NAMALWA (cell line): ENCODE measurements at regions not wholly inside any gene's neighbourhood (a gene's known extent, or its start where the extent isn't known, plus 50 kb on each side); places are given as distances from the start of the nearest gene placed in this dataset.

ENCODE experiments used
- DNase-seq: peaks from one replicate; pipeline ENCODE4 v3.0.0-alpha.2; 2015; ENCODE audit warnings: low spot score

DNA sequence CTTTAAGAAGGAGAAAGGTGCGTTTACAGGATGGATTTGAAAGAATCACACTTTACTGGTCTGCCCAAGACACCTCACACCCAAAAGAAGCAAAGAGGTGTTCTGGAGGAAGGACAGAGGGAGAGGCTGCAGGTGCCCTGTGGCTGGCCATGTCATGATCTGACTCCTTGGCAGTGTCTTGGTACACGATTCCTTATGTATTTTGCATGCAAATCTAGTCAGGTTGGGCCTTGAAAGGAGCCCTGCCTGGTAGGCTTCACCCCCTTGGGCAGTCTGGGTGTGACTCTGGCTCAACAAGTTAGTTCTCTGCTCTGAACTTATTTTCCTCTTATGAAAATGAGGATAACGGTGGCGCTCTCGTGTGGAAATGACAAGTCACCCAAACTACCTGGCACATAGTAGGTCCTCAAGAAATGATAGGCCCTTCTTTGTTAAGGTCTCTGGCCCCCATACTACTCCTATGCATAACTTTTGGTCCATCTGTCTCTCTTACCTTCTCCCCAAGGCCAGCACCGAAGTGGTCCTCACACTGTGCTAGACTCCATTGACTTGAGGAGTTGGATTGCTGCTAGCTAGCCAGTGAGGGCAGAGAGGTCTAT is 212.5 kb downstream of the SEMA6A start:
- no peak for DNase-seq

GRCh38 chr5:116361171-116361967 is 213.3 kb downstream of the SEMA6A start:
- no peak for DNase-seq

- DNase-seq, result no peak
Measured at GRCh38 chr5:116360008-116360853, 214.4 kb downstream of the SEMA6A start.

DNA sequence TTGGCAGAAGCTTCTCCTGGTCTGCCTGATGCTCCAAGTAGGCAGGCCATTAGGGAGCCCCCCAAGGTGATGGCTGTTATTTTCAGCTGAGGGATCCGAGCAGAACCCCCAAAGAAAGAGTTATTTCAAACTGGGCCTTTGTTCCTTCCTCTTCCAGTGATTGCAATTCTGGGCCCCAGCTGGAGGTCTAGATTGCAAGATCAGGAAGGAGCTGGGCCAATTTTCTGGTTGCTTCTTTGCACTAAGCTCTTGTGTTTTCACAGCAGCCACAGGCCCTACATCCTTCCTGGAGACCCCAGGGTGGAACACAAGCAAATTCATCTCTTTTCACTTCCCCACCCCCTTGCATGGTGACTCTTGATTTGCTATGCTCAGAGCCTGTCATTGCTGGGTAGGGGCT is 215.0 kb downstream of the SEMA6A start:
- no peak for DNase-seq

GRCh38 chr5:116358911-116359418 is 215.7 kb downstream of the SEMA6A start:
- peak; percentile 74 for DNase-seq

DNA sequence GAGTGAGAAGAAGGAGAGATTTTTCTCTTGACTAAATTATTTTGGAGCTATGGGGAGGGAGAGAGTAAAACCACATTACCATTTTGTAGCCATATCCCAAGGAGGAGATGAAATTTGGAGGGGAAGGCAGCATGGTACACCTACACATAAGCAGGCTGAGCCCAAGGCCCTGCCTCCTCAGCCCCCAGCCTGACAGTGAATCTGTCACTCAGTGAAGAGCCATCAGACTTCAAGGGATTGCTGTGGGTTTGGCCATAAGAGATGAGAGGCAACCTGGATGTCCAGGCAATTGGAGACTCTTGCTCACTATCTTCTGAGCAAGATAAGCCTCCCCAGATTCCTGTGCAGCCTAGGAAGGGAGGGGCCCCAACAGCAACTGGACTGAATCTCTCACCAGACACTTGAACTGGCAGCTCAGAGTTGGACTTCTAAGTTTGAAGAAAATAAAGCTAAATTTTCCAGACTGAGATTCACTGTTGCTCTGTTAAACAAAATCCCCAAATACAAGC is 216.6 kb downstream of the SEMA6A start:
- DNase-seq, result no peak

GRCh38 chr5:116355819-116356601 is 218.6 kb downstream of the SEMA6A start:
- DNase-seq, result no peak

DNA sequence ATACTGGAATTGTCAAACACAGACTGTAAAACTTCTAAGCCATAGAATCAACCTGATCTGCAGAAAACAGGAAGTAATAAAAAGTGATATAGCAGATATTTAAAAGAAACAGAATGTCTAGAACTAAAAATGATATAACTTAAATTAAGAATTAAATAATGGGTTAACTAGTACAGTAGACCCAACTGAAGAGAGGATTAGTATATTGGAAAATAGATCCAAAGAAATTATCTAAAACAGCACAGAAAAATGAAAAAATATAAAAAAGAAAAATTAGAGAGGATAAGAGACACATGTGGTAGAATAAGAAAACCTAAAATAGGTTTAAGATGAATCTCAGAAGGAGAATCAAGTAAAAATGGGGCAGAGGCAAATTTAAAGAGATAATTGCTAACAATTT is 219.9 kb downstream of the SEMA6A start:
- no peak for DNase-seq

DNA sequence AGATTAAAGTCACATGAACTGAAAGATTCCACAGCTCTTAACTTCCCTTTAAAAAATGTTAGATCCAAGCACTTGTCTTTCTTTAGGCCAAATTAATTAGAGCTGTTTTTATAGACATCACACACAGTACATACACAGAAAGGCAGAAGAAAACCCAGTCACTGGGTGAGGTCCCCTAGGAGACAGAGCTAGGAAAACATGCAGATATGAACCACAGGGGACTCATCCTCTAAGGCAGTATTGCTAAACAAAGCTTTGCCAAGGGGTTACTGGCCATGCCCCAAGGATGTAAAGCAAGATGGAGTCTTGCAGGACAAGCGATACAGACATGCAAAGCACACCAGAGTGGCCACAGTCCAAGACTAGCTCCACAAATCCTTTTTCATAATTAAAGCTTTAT is 227.0 kb downstream of the SEMA6A start:
- DNase-seq, result no peak

DNA sequence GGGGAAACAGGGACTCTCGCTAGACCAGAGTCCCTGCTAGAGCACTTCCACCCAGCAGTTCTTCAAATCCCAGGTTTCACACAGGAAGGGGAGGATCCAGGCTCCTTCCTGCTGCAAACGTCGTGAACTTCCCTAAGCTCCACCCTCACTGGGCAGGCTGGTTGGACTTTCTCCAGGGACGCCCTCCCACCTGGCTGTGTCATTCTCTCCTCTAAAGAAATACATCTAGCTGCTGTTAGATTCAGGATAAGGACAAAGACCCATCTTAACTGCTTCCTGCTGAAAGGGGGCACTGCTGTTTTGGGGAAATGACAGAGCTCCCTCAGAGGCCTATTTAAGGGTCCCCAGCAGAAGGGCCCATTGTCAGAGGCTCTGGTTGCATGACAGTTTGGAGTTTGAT is 230.7 kb downstream of the SEMA6A start:
- no peak for DNase-seq
